NK-92 treated with Interleukin-12 subunit alpha and Interleukin-12 subunit beta, amount 100 ng/mL, for 24 hours (cell line): ENCODE measurements at regions not wholly inside any gene's neighbourhood (a gene's known extent, or its start where the extent isn't known, plus 50 kb on each side); places are given as distances from the start of the nearest gene placed in this dataset.
"Not testable (repeated sequence)": the region's sequence is repeated elsewhere in the genome, so short reads cannot be mapped to it uniquely, and the experiment has no call there.

Source experiments
- DNase-seq: peaks from one replicate; lab custom pipeline; 2025; lab: John Stamatoyannopoulos, UW

- DNase-seq, result no peak
These were observed 243.2 kb upstream of the KCNH7 start for GRCh38 chr2:163081754-163082153.

DNA sequence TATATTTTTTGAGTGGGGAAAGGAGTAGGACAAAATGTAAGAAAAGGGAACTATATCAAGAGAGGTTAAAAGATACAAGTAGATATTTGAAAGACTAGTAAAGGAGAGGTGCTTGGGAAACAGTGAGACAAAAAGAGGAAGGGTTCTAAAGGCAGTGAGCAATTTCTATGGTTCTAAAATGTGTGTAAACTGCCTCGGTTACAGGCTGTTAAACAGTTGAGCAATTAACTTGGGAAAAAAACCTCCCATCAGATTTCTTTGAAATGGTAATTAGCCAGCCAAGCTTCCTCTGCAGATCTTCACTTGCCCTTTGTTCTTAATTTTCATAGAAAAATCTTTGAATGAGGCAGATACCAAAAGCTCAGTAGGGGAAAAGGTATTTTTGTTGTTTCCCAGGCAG lies 238.7 kb upstream of the KCNH7 start:
- DNase-seq, result no peak

DNA sequence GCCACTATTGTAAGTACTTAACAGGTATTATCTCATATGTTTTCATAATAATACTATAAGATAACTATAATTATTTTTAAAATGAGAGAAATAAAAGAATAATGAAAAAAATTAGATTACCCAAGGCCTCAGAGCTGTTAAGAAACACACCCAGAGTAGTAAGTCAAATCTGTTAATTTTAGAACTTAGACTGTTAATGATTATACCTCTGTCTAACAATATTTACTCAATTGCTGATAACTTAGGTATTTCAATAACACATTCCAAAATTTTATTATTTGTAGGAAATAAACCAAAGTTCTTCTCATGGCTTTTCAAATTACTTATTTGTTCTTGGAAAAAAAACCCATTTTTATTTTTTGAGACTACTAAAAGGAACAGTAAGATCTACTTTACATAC lies 227.5 kb upstream of the KCNH7 start:
- DNase-seq, result no peak

DNA sequence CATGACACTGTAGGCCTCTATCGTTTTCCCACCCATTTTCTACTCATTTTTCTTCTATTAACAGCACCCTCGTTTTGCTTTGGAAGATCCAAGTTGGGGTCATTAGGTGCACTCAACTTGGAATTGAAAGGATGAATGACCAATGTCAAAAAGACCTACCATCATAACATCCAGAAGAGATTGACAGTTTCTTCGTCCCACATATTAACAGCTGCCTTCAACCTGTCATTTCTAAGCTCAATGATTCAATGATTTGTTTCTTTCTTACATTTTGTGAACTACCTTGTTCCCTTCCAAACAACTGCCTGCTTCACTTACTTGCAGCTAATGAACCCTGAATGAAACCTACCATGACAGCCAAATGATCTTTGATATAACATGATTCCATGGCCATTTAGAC lies 224.0 kb upstream of the KCNH7 start:
- no peak for DNase-seq

GRCh38 chr2:163046615-163047014 lies 208.0 kb upstream of the KCNH7 start:
- DNase-seq, result no peak

- no peak for DNase-seq
These were observed 207.3 kb upstream of the KCNH7 start for GRCh38 chr2:163045830-163046229.

GRCh38 chr2:163044114-163044513 lies 205.5 kb upstream of the KCNH7 start:
- no peak for DNase-seq

GRCh38 chr2:163043201-163043600 lies 204.6 kb upstream of the KCNH7 start:
- no peak for DNase-seq

DNA sequence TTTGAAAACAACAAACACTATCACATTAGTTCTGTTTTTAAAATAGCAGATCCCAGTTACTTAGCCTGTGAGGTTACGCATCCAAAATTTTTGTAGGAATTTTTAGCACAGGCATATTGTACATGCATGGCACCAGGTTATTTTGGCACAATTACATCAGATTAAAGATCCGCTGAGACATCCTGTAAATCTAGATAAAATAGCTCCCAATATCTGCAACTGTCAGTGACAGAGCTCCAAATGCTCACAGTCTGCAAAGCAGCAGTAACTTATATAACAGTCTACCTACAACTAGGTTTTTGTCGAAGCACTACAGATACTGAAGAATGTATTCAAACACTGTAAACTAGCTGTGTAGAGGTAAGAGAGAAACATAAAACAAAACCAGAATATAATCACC lies 200.7 kb upstream of the KCNH7 start:
- DNase-seq, result no peak

DNA sequence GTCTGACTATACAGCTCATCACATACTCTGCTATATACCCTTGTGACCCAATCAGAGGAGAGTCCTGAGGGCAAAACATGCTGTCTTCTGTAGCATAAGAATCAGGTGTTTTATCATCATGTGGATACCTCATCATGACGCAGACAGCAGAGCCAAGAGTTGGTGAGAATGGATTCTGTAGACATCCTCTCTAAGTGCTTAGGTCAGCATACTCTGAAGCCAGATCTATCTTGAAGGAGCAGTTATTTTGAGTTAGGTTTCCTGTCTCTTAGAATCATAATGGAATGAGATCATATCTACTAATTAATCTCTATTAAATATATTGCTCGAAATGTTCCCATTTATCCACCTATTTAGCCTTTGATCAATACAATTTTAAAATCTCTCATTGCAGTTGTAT lies 190.2 kb upstream of the KCNH7 start:
- DNase-seq, result no peak

GRCh38 chr2:163026136-163026775 lies 187.7 kb upstream of the KCNH7 start:
- not testable (repeated sequence) for DNase-seq

GRCh38 chr2:163016882-163017281 lies 178.3 kb upstream of the KCNH7 start:
- not testable (repeated sequence) for DNase-seq

- no peak for DNase-seq
These were observed 172.4 kb upstream of the KCNH7 start for GRCh38 chr2:163011000-163011399.

- no peak for DNase-seq
These were observed 170.1 kb upstream of the KCNH7 start for GRCh38 chr2:163008642-163009041.

DNA sequence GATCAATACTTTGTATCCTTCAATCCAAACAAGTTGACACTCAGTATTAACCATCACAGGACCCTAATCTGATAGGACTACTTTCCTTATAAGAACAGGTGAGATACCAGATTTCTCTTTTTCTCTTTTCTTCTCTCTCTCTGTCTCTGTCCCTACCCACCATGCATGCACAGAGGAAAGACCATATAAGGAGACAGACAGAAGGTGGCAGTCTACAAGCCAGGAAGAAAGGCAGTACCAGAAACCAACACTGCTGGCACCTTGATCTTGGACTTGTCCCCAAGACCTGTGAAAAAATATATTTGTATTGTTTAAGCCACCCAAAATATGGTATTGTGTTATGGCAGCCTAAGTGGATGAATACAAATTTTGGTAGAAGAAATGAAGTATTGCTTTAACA lies 156.2 kb upstream of the KCNH7 start:
- no peak for DNase-seq

DNA sequence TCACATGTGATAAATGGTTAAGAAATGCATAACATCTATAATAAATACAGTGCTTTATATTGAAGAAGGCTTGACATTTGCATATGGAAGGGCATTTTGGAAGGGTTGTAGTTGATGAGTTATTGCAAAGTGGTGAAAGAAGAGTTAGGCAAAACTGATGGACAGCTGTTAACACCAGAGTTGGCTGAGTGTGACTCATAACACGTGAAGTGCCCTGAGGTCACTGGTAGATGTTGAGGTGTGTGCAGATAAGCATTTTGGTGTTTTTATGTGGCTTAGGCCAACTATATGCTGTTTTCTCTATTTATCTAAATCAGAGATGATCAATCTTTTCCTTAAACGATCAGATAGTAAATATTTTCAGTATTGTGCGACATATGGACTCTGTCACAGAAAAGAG lies 154.3 kb upstream of the KCNH7 start:
- no peak for DNase-seq

GRCh38 chr2:162989507-162989906 lies 150.9 kb upstream of the KCNH7 start:
- no peak for DNase-seq

DNA sequence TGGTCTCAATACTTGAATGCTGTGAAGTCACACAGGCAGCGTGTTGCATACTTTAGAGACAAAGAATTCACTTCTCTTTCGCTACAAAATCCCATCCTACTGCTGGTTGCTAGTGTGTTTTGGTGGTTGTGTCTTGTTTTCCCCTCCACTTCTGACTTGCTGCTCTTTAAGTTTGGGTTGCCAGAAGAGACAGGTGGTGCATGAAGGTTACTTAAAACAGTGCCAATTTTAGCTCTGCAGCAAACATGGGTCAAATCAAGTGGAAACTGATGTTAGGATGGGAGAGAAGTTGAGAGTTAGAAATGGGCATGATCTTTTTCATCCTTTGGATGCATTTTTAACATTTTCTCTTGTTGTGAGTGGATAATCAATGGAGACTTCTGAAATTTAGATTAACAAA lies 136.2 kb upstream of the KCNH7 start:
- no peak for DNase-seq

GRCh38 chr2:162972383-162972782 lies 133.8 kb upstream of the KCNH7 start:
- no peak for DNase-seq

- DNase-seq, result no peak
These were observed 129.7 kb upstream of the KCNH7 start for GRCh38 chr2:162968306-162968705.

DNA sequence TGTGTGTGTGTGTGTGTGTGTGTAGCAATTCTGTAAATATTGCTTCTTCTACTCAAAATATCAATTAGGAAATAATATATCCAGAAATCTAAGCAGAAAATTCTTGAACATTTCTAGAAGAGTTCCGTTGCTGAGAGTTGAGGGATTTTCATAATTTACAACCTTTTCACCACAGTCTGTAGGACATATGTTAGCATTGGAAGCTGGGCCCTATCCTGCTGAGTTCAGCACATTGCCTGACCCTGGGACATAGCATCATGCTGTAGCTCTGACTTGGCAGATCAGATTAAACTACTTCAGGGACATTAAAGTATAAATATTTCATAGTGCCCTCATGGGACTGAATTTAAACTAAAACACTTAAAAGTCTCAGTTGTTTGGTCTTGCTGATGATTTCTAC lies 129.2 kb upstream of the KCNH7 start:
- DNase-seq, result no peak

DNA sequence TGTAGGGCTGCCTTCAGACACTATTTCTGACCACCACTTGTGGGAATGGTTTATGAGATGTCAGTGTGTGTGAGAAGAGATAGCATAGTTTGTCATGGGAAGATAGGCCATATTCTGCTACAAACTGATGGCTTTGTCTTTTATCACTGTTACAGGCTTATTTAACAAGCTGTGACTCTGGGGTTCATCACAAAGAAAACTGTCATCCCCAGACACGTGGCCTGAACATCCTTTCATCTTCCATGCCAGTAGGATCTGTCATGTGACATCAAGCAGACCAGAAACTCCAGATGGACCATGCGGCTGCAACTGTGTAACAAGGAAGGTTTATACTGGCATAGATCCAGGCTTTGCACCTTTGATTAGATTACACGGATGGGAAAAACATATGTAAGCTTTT lies 128.6 kb upstream of the KCNH7 start:
- no peak for DNase-seq

GRCh38 chr2:162965191-162965590 lies 126.6 kb upstream of the KCNH7 start:
- no peak for DNase-seq

DNA sequence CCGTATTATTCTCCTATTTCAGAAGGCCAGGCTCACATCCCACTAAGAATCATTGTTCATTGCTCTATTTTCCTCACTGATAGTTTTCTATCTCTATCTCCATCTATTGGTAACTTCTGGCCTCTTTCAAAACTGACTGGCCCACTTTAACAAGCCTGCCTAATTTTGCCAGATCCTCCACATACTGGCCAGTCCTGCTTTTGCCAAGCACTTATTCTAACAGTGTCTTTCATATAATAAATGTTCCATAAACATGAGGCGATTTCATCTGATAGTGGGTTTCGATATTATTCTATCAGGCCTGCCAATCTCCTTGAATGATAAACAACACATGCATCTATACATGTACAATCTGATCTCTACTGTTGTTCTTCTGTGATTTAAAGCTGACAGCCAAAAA lies 125.9 kb upstream of the KCNH7 start:
- DNase-seq, result no peak

- DNase-seq, result no peak
These were observed 124.6 kb upstream of the KCNH7 start for GRCh38 chr2:162963156-162963555.
